NB4 (cell line): ENCODE measurements at regions not wholly inside any gene's neighbourhood (a gene's known extent, or its start where the extent isn't known, plus 50 kb on each side); places are given as distances from the start of the nearest gene placed in this dataset.
A peak's percentile ranks its signal among the peaks of the same experiment; 100 is the strongest.

ENCODE experiments used
- DNase-seq: peaks from one replicate; pipeline ENCODE4 v3.0.0; 2010; ENCODE audit warnings: low read depth
- H3K4me3 ChIP-seq: one replicate; pipeline ENCODE4 v1.5.1; 2011; ENCODE audit warnings: mild to moderate bottlenecking, low read depth, low read length, moderate library complexity
- MYC ChIP-seq: IDR thresholded peaks from 2 replicates; pipeline ENCODE4 v1.6.1; 2011; ENCODE audit warnings: low read depth, low read length
- POLR2A ChIP-seq: IDR thresholded peaks from 2 replicates; pipeline ENCODE4 v1.6.1; 2011; ENCODE audit warnings: mild to moderate bottlenecking; ENCODE audit not compliant: insufficient read length; ENCODE audit errors: extremely low read depth
- TF ChIP-seq, protein P1 (sequence below): IDR thresholded peaks from 2 replicates; pipeline ENCODE4 v1.6.1; 2011; ENCODE audit warnings: low read depth, low read length
- TF ChIP-seq, protein P2 (sequence below): IDR thresholded peaks from one replicate; pipeline ENCODE4 v1.5.1; 2012; ENCODE audit warnings: low read depth, low read length

DNA sequence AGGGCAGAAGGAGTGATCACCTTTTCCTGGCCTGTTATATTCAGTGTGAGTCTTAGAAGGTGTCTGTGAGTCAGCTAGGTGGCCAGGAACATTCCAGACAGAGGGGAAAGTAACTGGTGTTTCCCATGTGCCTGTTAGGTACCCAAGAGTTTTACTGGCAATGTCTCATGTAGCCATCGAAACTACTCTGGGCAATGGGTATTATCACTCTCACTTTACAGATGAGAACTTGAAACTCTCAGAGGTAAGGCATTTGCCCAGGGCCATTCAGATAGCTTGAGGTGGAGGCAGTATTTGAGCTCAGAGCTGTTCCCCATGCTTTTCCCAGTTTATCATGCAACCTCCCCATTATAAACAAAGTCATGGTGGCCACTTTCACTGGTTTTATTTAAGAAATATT lies 80.4 kb upstream of the NHS start:
- H3K4me3 ChIP-seq: no peak overlapping the region
- DNase-seq: no peak
- TF ChIP-seq, protein P1, sequence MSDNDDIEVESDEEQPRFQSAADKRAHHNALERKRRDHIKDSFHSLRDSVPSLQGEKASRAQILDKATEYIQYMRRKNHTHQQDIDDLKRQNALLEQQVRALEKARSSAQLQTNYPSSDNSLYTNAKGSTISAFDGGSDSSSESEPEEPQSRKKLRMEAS: no peak
- no peak for TF ChIP-seq POLR2A
- TF ChIP-seq, protein P2, sequence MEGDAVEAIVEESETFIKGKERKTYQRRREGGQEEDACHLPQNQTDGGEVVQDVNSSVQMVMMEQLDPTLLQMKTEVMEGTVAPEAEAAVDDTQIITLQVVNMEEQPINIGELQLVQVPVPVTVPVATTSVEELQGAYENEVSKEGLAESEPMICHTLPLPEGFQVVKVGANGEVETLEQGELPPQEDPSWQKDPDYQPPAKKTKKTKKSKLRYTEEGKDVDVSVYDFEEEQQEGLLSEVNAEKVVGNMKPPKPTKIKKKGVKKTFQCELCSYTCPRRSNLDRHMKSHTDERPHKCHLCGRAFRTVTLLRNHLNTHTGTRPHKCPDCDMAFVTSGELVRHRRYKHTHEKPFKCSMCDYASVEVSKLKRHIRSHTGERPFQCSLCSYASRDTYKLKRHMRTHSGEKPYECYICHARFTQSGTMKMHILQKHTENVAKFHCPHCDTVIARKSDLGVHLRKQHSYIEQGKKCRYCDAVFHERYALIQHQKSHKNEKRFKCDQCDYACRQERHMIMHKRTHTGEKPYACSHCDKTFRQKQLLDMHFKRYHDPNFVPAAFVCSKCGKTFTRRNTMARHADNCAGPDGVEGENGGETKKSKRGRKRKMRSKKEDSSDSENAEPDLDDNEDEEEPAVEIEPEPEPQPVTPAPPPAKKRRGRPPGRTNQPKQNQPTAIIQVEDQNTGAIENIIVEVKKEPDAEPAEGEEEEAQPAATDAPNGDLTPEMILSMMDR: no peak
- TF ChIP-seq MYC: no peak

- no peak for DNase-seq
- H3K4me3 ChIP-seq: no peak overlapping the region
- no peak for TF ChIP-seq POLR2A
- no peak for TF ChIP-seq MYC
- TF ChIP-seq, protein P1: no peak
- TF ChIP-seq, protein P2: no peak
Observed at GRCh38 chrX:17295791-17296190, 79.2 kb upstream of the NHS start.

DNA sequence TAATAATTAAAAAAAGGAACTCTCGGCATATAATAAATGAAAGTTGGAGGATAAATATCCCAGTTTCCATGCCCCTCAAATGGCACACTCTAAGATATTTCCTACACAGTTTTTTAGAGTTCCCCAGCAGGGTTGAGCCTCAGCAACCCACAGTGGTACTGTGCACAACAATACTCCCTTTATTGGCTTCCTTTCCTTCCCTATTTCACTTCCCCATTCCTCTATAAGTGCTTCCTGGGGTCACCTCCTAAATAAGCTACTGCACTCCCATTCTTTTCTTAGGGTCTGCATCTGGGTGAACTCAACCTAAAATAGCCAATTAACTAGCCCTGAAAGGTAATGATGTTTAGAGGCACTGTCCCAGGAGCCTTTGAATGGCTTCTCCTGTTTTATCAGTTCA lies 76.4 kb upstream of the NHS start:
- no peak overlapping the region for H3K4me3 ChIP-seq
- DNase-seq: peak; percentile 7
- no peak for TF ChIP-seq MYC
- TF ChIP-seq, protein P1: no peak
- TF ChIP-seq, protein P2: no peak
- TF ChIP-seq POLR2A: no peak

GRCh38 chrX:17299206-17299605 lies 75.8 kb upstream of the NHS start:
- H3K4me3 ChIP-seq: no peak overlapping the region
- no peak for DNase-seq
- TF ChIP-seq POLR2A (no peak), MYC (no peak)
- TF ChIP-seq, protein P2: no peak
- TF ChIP-seq, protein P1: no peak

DNA sequence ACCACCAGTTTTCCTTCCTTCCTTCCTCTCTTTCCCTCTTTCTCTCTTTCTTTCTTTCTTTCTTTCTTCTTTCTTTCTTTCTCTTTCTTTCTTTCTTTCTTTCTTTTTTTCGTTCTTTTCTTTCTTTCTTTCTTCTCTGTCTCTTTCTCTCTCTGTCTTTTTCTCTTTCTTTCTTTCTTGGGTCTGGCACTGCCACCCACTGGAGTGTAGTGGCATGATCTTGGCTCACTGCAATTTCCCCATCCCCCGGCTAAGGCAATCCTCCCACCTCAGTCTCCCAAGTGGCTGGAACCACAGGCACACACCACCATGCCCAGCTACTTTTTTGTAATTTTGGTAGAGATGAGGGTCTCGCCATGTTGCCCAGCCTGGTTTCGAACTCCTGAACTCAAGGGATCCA lies 51.6 kb upstream of the NHS start:
- DNase-seq: no peak
- no peak for TF ChIP-seq MYC
- TF ChIP-seq POLR2A: no peak
- TF ChIP-seq, protein P1: no peak
- TF ChIP-seq, protein P2: peak; percentile 2
- H3K4me3 ChIP-seq: no peak overlapping the region
